IPS-20b (cell line): ENCODE measurements at regions not wholly inside any gene's neighbourhood (a gene's known extent, or its start where the extent isn't known, plus 50 kb on each side); places are given as distances from the start of the nearest gene placed in this dataset.

Experiments
- H3K27ac ChIP-seq: one replicate; pipeline ENCODE4 v1.5.1; 2013; ENCODE audit warnings: low read length
- H3K27me3 ChIP-seq: 2 replicates; pipeline ENCODE4 v1.6.1; 2013; ENCODE audit warnings: mild to moderate bottlenecking, low read length, inconsistent platforms; ENCODE audit not compliant: insufficient read depth
- H3K36me3 ChIP-seq: 2 replicates; pipeline ENCODE4 v1.6.1; 2013; ENCODE audit warnings: low read depth, mild to moderate bottlenecking, inconsistent platforms, low read length, moderate library complexity; ENCODE audit not compliant: insufficient read depth
- H3K4me1 ChIP-seq: 2 replicates; pipeline ENCODE4 v1.6.1; 2013; ENCODE audit warnings: mild to moderate bottlenecking, control low read depth, inconsistent platforms, low read length, moderate library complexity; ENCODE audit not compliant: insufficient read depth
- H3K4me3 ChIP-seq: 2 replicates; pipeline ENCODE4 v1.5.1; 2013; ENCODE audit warnings: mild to moderate bottlenecking, low read length, inconsistent platforms
- H3K9ac ChIP-seq: 2 replicates; pipeline ENCODE4 v1.6.1; 2013; ENCODE audit warnings: low read depth, mild to moderate bottlenecking, inconsistent platforms, low read length, moderate library complexity
- H3K9me3 ChIP-seq: 2 replicates; pipeline ENCODE4 v1.6.1; 2013; ENCODE audit warnings: mild to moderate bottlenecking, low read depth, low read length, inconsistent platforms; ENCODE audit not compliant: insufficient read depth

DNA sequence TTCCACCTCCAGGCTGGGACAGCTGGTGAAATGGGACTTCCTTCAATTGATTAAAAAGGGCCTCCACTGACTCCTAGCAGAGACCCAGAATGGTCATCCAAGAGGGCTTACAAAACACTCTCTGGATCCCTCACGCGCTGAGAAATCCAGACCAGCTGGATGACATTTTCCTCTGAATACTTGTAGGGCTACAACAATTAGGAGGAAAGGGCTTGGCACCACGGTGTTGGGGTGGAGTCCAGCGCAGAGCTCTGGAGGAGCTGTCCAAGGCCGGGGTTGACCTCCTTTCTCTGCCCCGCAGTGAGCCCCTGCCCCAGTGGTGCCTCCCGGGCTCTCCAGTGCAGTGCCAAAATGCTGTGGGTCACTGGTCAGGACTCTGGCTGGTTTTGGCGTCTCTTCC is 189.0 kb upstream of the CCND2 start:
- Histone ChIP-seq H3K36me3 (no peaks in the 10 kb centered on the region), H3K4me3 (no peak overlapping the region), H3K9me3 (no peaks in the 10 kb centered on the region), H3K4me1 (no peaks in the 10 kb centered on the region), H3K9ac (no peak overlapping the region), H3K27me3 (no peaks in the 10 kb centered on the region), H3K27ac (no peak overlapping the region)

- Histone ChIP-seq H3K27ac (no peak overlapping the region), H3K4me3 (no peak overlapping the region), H3K27me3 (no peaks in the 10 kb centered on the region), H3K4me1 (no peaks in the 10 kb centered on the region), H3K9ac (no peak overlapping the region), H3K9me3 (no peaks in the 10 kb centered on the region), H3K36me3 (no peaks in the 10 kb centered on the region)
These were observed 190.7 kb upstream of the CCND2 start for GRCh38 chr12:4082809-4083403.

- H3K9ac ChIP-seq, result no peak overlapping the region
- H3K9me3 ChIP-seq, result no peaks in the 10 kb centered on the region
- H3K27me3 ChIP-seq, result no peaks in the 10 kb centered on the region
- H3K4me3 ChIP-seq, result no peak overlapping the region
- no peaks in the 10 kb centered on the region for H3K36me3 ChIP-seq
- H3K4me1 ChIP-seq, result no peaks in the 10 kb centered on the region
- H3K27ac ChIP-seq, result no peak overlapping the region
These were observed 193.3 kb upstream of the CCND2 start for GRCh38 chr12:4080213-4080612.

DNA sequence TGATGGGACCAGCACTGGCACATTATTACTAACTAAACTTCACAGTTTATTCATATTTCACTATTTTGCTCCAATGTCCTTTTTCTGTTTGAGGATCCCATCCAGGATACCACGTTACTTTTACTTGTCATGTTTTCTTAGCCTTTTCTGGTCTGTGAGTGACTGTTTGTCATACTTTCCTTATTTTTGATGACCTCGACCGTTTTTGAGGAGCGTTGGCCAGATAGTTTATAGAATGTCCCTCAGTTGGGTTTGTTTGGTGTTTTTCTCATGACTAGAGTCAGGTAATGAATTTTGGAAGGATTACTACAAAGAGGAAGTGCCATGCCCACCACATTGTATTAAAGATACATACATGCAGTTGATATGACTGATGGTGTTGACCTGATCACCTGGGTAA is 199.4 kb upstream of the CCND2 start:
- no peaks in the 10 kb centered on the region for H3K4me1 ChIP-seq
- no peak overlapping the region for H3K4me3 ChIP-seq
- no peaks in the 10 kb centered on the region for H3K9me3 ChIP-seq
- no peak overlapping the region for H3K27ac ChIP-seq
- H3K9ac ChIP-seq, result no peak overlapping the region
- H3K27me3 ChIP-seq, result no peaks in the 10 kb centered on the region
- H3K36me3 ChIP-seq, result no peaks in the 10 kb centered on the region

DNA sequence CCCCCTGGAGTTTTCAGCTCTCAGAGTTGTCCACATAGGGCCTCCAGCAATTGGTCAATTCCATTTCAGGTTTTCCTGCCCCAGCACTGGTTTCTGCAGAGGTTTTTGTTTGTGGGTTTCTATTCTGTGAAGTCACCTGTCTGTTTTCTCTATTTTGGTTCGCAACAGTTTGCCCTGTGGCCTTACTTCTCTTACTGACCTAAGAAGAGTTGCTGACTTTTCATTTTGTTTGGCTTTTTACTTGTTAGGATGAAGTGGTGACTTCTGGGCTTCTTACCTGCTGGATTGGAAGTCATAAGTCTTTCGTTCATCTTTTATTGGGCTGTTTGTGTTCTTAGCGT is 196.4 kb upstream of the PARP11 start:
- H3K36me3 ChIP-seq, result no peaks in the 10 kb centered on the region
- no peak overlapping the region for H3K4me3 ChIP-seq
- no peak overlapping the region for H3K9ac ChIP-seq
- H3K27ac ChIP-seq, result no peak overlapping the region
- no peaks in the 10 kb centered on the region for H3K9me3 ChIP-seq
- H3K4me1 ChIP-seq, result no peaks in the 10 kb centered on the region
- no peaks in the 10 kb centered on the region for H3K27me3 ChIP-seq

GRCh38 chr12:4068981-4069669 is 195.9 kb upstream of the PARP11 start:
- no peaks in the 10 kb centered on the region for H3K9me3 ChIP-seq
- no peaks in the 10 kb centered on the region for H3K4me1 ChIP-seq
- H3K27me3 ChIP-seq, result no peaks in the 10 kb centered on the region
- no peak overlapping the region for H3K4me3 ChIP-seq
- H3K36me3 ChIP-seq, result no peaks in the 10 kb centered on the region
- no peak overlapping the region for H3K9ac ChIP-seq
- no peak overlapping the region for H3K27ac ChIP-seq

DNA sequence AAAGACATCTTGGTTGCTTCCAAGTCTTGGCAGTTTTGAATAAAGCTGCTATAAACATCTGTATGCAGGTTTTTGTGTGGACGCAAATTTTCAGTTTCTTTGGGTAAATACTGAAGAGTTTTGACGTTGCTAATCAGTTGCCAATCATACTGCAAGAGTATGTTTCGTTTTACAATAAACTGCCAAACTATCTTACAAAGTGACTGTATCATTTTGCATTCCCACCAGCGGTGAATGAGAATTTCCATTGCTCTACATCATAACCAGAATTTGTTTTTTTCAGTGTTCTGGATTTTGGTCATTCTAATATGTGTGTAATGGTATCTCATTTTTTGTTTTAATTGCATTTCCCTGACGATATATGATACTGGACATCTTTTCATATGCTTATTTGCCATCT is 190.8 kb upstream of the PARP11 start:
- H3K4me1 ChIP-seq, result peaks cover 10% of the 10 kb centered on the region; the same call in 1 of the 2 replicates
- no peaks in the 10 kb centered on the region for H3K27me3 ChIP-seq

DNA sequence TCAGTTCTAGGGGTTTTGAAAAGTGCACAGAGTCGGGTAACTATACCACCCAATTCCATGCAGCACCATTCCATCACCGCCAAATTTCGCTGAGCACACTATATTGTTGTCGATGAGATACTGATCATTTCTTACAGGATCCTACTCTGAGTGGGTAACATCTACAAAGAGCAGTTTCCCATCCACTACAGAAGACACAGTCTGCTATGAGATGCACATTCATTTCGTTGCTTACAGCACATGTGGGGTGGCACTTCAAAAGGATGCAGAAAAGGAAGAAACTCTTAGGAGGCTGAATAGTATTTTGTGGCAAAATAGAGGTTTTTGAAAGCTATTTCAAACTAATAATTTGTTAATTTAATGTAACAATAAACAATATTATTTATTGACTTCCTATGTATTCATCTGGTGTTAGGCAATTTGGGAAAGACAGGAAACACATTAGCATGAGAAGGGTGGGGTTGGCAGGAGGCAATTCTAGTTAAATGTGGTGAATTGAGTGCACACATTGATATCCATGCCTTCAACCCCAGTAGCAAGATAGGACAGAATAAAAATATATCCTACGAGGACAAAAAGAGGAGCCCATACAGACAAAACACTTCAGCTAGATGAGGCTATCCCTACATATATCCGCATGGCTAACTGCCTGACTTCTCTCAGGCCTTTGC is 186.8 kb upstream of the PARP11 start:
- no peak overlapping the region for H3K27ac ChIP-seq
- H3K4me1 ChIP-seq, result peaks cover 10% of the 10 kb centered on the region; the same call in 1 of the 2 replicates
- no peak overlapping the region for H3K9ac ChIP-seq
- no peaks in the 10 kb centered on the region for H3K9me3 ChIP-seq
- H3K36me3 ChIP-seq, result no peaks in the 10 kb centered on the region
- H3K27me3 ChIP-seq, result no peaks in the 10 kb centered on the region
- H3K4me3 ChIP-seq, result no peak overlapping the region

More for the DNA sequence above, 190.8 kb upstream of the PARP11 start:
- Histone ChIP-seq H3K9ac (no peak overlapping the region), H3K36me3 (no peaks in the 10 kb centered on the region), H3K9me3 (no peaks in the 10 kb centered on the region), H3K27ac (no peak overlapping the region), H3K4me3 (no peak overlapping the region)

DNA sequence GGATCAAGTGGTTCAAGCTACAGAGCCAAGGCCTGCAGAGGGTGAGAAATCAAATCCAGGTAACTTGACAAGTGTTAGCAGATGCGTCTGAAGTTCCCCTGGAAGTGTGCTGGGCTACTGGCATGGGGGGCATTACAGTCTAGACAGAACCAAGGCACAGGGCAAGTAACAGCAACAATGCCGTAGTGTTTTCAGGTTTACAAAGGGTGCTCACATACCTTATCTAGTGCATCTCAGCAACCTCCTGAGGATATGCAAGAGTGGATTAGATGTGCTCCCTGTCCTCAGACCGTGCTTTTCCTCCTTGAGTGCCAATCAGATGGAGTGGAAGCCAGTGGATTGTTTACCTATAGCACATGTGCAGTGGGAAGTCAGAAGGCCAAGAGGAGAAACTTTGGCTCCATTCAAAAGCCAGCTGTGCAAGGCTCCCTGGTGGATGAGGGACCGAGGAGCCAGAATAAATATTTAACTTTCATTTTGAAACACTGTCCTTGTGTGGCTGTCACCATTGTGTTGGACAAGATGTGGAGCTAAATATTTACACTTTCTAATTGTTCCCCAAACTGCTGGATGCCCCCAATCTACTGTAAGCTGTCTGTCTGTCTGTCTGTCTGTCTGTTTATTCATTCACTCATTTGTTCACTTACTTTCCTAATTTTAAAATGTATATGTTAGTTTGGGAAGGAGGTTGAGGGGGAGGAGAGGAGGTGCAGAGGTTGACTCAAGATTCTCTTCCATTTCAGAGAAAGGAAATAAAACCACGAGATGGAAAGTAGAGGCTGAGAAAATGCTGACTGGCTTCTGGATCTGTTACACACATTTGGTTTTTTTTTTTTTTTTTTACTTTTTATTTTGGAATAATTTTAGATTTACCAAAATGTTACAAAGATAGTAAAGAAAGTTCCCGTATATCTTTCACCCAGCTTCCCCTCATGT is 184.0 kb upstream of the PARP11 start:
- H3K27me3 ChIP-seq, result no peaks in the 10 kb centered on the region
- no peak overlapping the region for H3K9ac ChIP-seq
- no peak overlapping the region for H3K4me3 ChIP-seq
- H3K9me3 ChIP-seq, result no peaks in the 10 kb centered on the region
- H3K36me3 ChIP-seq, result no peaks in the 10 kb centered on the region
- no peak overlapping the region for H3K27ac ChIP-seq
- H3K4me1 ChIP-seq, result peaks cover 10% of the 10 kb centered on the region; the same call in 1 of the 2 replicates

- no peaks in the 10 kb centered on the region for H3K36me3 ChIP-seq
- no peaks in the 10 kb centered on the region for H3K27me3 ChIP-seq
- no peak overlapping the region for H3K9ac ChIP-seq
These were observed 181.4 kb upstream of the PARP11 start for GRCh38 chr12:4054630-4055029.

DNA sequence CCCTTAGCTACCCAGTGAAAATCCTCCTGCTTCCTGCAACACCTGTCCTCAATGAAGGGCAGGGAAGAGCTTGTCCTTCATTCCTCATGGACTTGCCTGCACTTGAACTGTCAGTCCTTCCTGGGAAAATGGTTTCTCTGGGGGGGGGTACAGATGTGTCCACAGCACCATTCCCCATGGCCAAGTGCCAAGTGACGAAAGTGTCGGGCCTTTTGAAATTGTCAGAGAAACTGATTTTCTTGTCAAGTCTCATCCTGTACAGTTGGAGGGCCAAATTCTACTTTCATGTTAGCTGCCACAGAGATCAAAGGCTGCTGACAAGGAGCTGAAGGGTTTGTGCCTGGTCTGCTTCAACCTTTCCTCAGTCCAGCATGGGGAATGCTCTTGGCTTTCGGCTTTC is 179.5 kb upstream of the PARP11 start:
- no peaks in the 10 kb centered on the region for H3K4me1 ChIP-seq
- no peak overlapping the region for H3K27ac ChIP-seq
- no peaks in the 10 kb centered on the region for H3K9me3 ChIP-seq
- no peaks in the 10 kb centered on the region for H3K27me3 ChIP-seq
- H3K4me3 ChIP-seq, result no peak overlapping the region
- H3K9ac ChIP-seq, result no peak overlapping the region
- H3K36me3 ChIP-seq, result no peaks in the 10 kb centered on the region

More at GRCh38 chr12:4054630-4055029, 181.4 kb upstream of the PARP11 start:
- Histone ChIP-seq H3K4me1 (no peaks in the 10 kb centered on the region; the same call in 1 of the 2 replicates), H3K9me3 (no peaks in the 10 kb centered on the region), H3K4me3 (no peak overlapping the region), H3K27ac (no peak overlapping the region)
